Type B pancreatic cell (in vitro differentiated cells): ENCODE measurements at regions not wholly inside any gene's neighbourhood (a gene's known extent, or its start where the extent isn't known, plus 50 kb on each side); places are given as distances from the start of the nearest gene placed in this dataset.

Source experiments
- DNase-seq: peaks from one replicate; pipeline ENCODE4 v3.0.0; 2021; ENCODE audit warnings: mixed read lengths; ENCODE audit not compliant: unreplicated experiment; ENCODE audit errors: extremely low spot score
- H3K27ac Mint-ChIP-seq: 2 replicates; pipeline ENCODE4 v1.8.0; 2021; ENCODE audit warnings: mild to moderate bottlenecking, mixed read lengths
- H3K27me3 Mint-ChIP-seq: 2 replicates; pipeline ENCODE4 v1.8.0; 2021; ENCODE audit warnings: mixed read lengths
- H3K36me3 Mint-ChIP-seq: 2 replicates; pipeline ENCODE4 v1.8.0; 2021; ENCODE audit warnings: mixed read lengths
- H3K4me1 Mint-ChIP-seq: one replicate; pipeline ENCODE4 v1.8.0; 2021; ENCODE audit warnings: mixed read lengths; ENCODE audit not compliant: unreplicated experiment
- H3K4me3 Mint-ChIP-seq: 2 replicates; pipeline ENCODE4 v1.8.0; 2021; ENCODE audit warnings: mild to moderate bottlenecking, mixed read lengths
- H3K9me3 Mint-ChIP-seq: 2 replicates; pipeline ENCODE4 v1.8.0; 2021; ENCODE audit warnings: mixed read lengths
- CTCF ChIP-seq: fragments of 200-600 bp; sonication (generic); conservative IDR thresholded peaks from 2 replicates; pipeline ENCODE4 v1.5.0; 2021; ENCODE audit warnings: antibody characterized with exemption, mild to moderate bottlenecking

DNA sequence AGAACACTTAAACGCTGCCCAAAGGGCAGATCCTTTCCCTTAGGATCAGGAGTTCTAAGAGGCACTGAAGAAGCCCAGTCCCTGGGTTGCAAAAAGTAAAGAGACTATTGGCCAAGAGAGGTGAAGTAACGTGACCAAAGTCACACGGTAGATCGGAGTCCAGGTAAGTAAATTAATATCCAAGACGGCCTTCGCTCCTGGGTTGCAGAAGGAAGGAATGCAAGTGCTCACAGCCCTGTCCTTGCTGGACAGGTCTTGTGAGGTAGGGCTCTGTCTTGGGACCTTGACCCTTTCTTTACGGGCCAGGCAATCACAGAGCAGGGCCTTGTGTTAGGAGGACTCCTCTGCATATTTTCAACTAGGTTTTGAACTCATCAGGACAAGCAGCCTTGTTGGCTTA, 243.7 kb upstream of the PDE10A start:
- no peak for TF ChIP-seq CTCF
- Mint-ChIP-seq H3K4me1 (no peaks in the 10 kb centered on the region), H3K36me3 (no peaks in the 10 kb centered on the region), H3K27me3 (peaks cover 29% of the 10 kb centered on the region), H3K4me3 (no peak overlapping the region), H3K27ac (no peak overlapping the region), H3K9me3 (no peaks in the 10 kb centered on the region)
- no peak for DNase-seq

DNA sequence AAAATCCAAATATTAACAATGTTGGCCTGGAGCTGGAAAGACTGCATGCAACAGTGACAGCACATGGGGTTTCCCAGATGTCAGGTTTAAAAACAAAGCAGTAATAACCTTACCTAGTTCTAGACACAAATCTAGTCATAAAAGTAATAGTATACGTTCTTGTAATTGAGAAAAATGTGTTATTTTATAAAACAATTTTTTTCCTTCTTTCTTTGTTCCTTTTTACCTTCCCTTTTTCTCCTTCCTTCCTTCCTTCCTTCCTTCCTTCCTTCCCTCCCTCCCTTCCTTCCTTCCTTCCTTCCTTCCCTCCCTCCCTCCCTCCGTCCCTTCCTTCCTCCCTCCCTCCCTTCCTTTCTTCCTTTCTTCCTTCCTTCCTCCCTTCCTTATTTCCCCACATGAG, 242.7 kb upstream of the PDE10A start:
- no peaks in the 10 kb centered on the region for H3K4me1 Mint-ChIP-seq
- H3K27me3 Mint-ChIP-seq: peaks cover 29% of the 10 kb centered on the region
- no peak overlapping the region for H3K4me3 Mint-ChIP-seq
- no peaks in the 10 kb centered on the region for H3K36me3 Mint-ChIP-seq
- no peak overlapping the region for H3K27ac Mint-ChIP-seq
- H3K9me3 Mint-ChIP-seq: no peaks in the 10 kb centered on the region
- no peak for DNase-seq
- no peak for TF ChIP-seq CTCF

- no peaks in the 10 kb centered on the region for H3K4me1 Mint-ChIP-seq
- no peaks in the 10 kb centered on the region for H3K9me3 Mint-ChIP-seq
- TF ChIP-seq CTCF: no peak
- DNase-seq: no peak
- H3K36me3 Mint-ChIP-seq: no peaks in the 10 kb centered on the region
- peaks cover 18% of the 10 kb centered on the region for H3K27me3 Mint-ChIP-seq
- no peak overlapping the region for H3K4me3 Mint-ChIP-seq
- H3K27ac Mint-ChIP-seq: no peak overlapping the region
Observed at GRCh38 chr6:165900970-165901369, 237.9 kb upstream of the PDE10A start.

- Mint-ChIP-seq H3K27me3 (peaks cover 18% of the 10 kb centered on the region), H3K4me3 (no peak overlapping the region), H3K36me3 (no peaks in the 10 kb centered on the region), H3K9me3 (no peaks in the 10 kb centered on the region), H3K27ac (no peak overlapping the region), H3K4me1 (no peaks in the 10 kb centered on the region)
- TF ChIP-seq CTCF: no peak
- DNase-seq: no peak
Observed at GRCh38 chr6:165899611-165900010, 236.6 kb upstream of the PDE10A start.

- no peak for DNase-seq
- Mint-ChIP-seq H3K4me1 (no peaks in the 10 kb centered on the region), H3K27ac (no peak overlapping the region)
Observed at GRCh38 chr6:165895421-165896165, 232.6 kb upstream of the PDE10A start.

More at GRCh38 chr6:165895421-165896165, 232.6 kb upstream of the PDE10A start:
- no peaks in the 10 kb centered on the region for H3K36me3 Mint-ChIP-seq
- no peaks in the 10 kb centered on the region for H3K9me3 Mint-ChIP-seq
- H3K4me3 Mint-ChIP-seq: no peak overlapping the region
- no peak for TF ChIP-seq CTCF
- H3K27me3 Mint-ChIP-seq: peaks cover 18% of the 10 kb centered on the region
